H1 (cell line): ENCODE measurements at regions not wholly inside any gene's neighbourhood (a gene's known extent, or its start where the extent isn't known, plus 50 kb on each side); places are given as distances from the start of the nearest gene placed in this dataset.

Experiments
- BCL11A ChIP-seq, 2 experiments: IDR thresholded peaks; one replicate each; pipeline ENCODE4 v1.6.1; 2011; ENCODE audit warnings: low read depth in 2 of 2, low read length in 2 of 2, mild to moderate bottlenecking in 2 of 2
- CBX5 ChIP-seq: fragments of 300-800, 300-1000 bp; sonication (generic); IDR thresholded peaks from 2 replicates; pipeline ENCODE4 v1.7.1; 2016; ENCODE audit warnings: antibody characterized with exemption, low read length, low read depth
- CREB1 ChIP-seq: IDR thresholded peaks from 2 replicates; pipeline ENCODE4 v1.6.1; 2012; ENCODE audit warnings: inconsistent platforms
- CTCF ChIP-seq, 3 experiments: IDR thresholded peaks; 1 replicate in 2 of 3; 2 replicates in 1 of 3; pipeline versions ENCODE4 v1.5.1 to v1.6.1; 2011; ENCODE audit warnings: low read length in 3 of 3, mild to moderate bottlenecking in 3 of 3, inconsistent platforms in 2 of 3, low read depth in 1 of 3, moderate library complexity in 1 of 3; ENCODE audit not compliant: insufficient read depth in 1 of 3; ENCODE audit errors: control extremely low read depth in 1 of 3
- EGR1 ChIP-seq: IDR thresholded peaks from 2 replicates; pipeline ENCODE4 v1.6.1; 2011; ENCODE audit warnings: low read depth, low read length, borderline replicate concordance
- JUN ChIP-seq: IDR thresholded peaks from 2 replicates; pipeline ENCODE4 v1.6.1; 2011; ENCODE audit warnings: low read depth, mild to moderate bottlenecking, improper control_type of control experiment, low read length
- KDM1A ChIP-seq: fragments of 200-600, 300-600 bp; sonication (generic); IDR thresholded peaks from 2 replicates; pipeline ENCODE4 v1.7.1; 2016; ENCODE audit warnings: mild to moderate bottlenecking, low read length, borderline replicate concordance
- RAD21 ChIP-seq, 2 experiments: IDR thresholded peaks in 1 of 2; conservative IDR thresholded peaks in 1 of 2; 2 replicates each; pipeline ENCODE4 v1.6.1; 2011; ENCODE audit warnings: low read depth in 2 of 2, low read length in 2 of 2, improper control_type of control experiment in 1 of 2, inconsistent platforms in 1 of 2, mild to moderate bottlenecking in 1 of 2, moderate library complexity in 1 of 2
- RBBP5 ChIP-seq: IDR thresholded peaks from 2 replicates; pipeline ENCODE4 v1.7.1; 2012; ENCODE audit warnings: low read depth, mild to moderate bottlenecking, inconsistent platforms, low read length, moderate library complexity, borderline replicate concordance

- TF ChIP-seq KDM1A: no peak
- TF ChIP-seq RBBP5: no peak
- TF ChIP-seq CBX5: no peak
- TF ChIP-seq CTCF (IDR thresholded peaks at IDR 0.05; ENCODE audit: control extremely low read depth in 1 of 3, insufficient read depth in 1 of 3, low read depth in 1 of 3, low read length in 3 of 3): no peak
- no peak for TF ChIP-seq RAD21 (IDR thresholded peaks at IDR 0.05 in 1 of 2, conservative IDR thresholded peaks at IDR 0.05 in 1 of 2; ENCODE audit: low read depth in 2 of 2, low read length in 2 of 2)
- no peak for TF ChIP-seq CREB1
- TF ChIP-seq EGR1: no peak
- TF ChIP-seq JUN: no peak
- no peak for TF ChIP-seq BCL11A (IDR thresholded peaks at IDR 0.05; ENCODE audit: low read depth in 2 of 2, low read length in 2 of 2)
Measured at GRCh38 chr7:120005720-120006119, 267.3 kb upstream of the KCND2 start.
